SK-N-SH (cell line): ENCODE measurements at regions not wholly inside any gene's neighbourhood (a gene's known extent, or its start where the extent isn't known, plus 50 kb on each side); places are given as distances from the start of the nearest gene placed in this dataset.

Experiments used
- CTCF ChIA-PET: fragments of 300-600, 350-600 bp; formaldehyde crosslinking; extraction: SDS; loops from one replicate; lab custom pipeline; 2021; lab: Yijun Ruan, JAX
- POLR2A ChIA-PET: fragments of 350-600 bp; sonication (Branson Sonifier 250); formaldehyde crosslinking; extraction: SDS; loops from one replicate; lab custom pipeline; 2020; ENCODE audit warnings: antibody characterized with exemption, inconsistent platforms; lab: Yijun Ruan, JAX
- DNase-seq: peaks from one replicate; pipeline ENCODE4 v3.0.0; 2012
- H2AFZ ChIP-seq: fragments of 200-600 bp; sonication (generic); 2 replicates; pipeline ENCODE4 v1.8.1; 2016; ENCODE audit warnings: antibody characterized with exemption, mild to moderate bottlenecking, low read depth
- H3F3A ChIP-seq: fragments of 200-600 bp; sonication (generic); replicated peaks from 2 replicates; pipeline ENCODE3; 2016; ENCODE audit warnings: antibody characterized with exemption, mild to moderate bottlenecking; ENCODE audit not compliant: insufficient read depth
- H3K27ac ChIP-seq, 2 experiments: fragments of 200-500 bp in 1 of 2; fragments of 200-600 bp in 1 of 2; sonication (Bioruptor generic) in 1 of 2; sonication (generic), shearing (Covaris generic) in 1 of 2; 2 replicates each; pipeline versions ENCODE4 v1.5.1 to v1.6.1; 2014 to 2016; ENCODE audit warnings: low read depth in 2 of 2, inconsistent platforms in 1 of 2, low read length in 1 of 2, mild to moderate bottlenecking in 1 of 2, mixed read lengths in 1 of 2
- H3K27me3 ChIP-seq: fragments of 200-600 bp; sonication (generic), shearing (Covaris generic); 2 replicates; pipeline ENCODE4 v1.6.1; 2016; ENCODE audit warnings: mixed run types; ENCODE audit not compliant: insufficient read depth
- H3K36me3 ChIP-seq, 2 experiments: fragments of 200-500 bp in 1 of 2; fragments of 200-600 bp in 1 of 2; sonication (Bioruptor generic) in 1 of 2; sonication (generic) in 1 of 2; replicated peaks in 1 of 2; 2 replicates each; pipeline versions ENCODE3 to v1.5.1; 2014 to 2016; ENCODE audit warnings: low read length in 1 of 2, mild to moderate bottlenecking in 1 of 2; ENCODE audit not compliant: insufficient read depth in 2 of 2, control insufficient read depth in 1 of 2
- H3K4me1 ChIP-seq, 2 experiments: fragments of 200-500 bp in 1 of 2; fragments of 200-600 bp in 1 of 2; sonication (Bioruptor generic) in 1 of 2; sonication (generic), shearing (Covaris generic) in 1 of 2; 2 replicates each; pipeline versions ENCODE4 v1.5.1 to v1.6.1; 2014 to 2016; ENCODE audit warnings: low read depth in 1 of 2, low read length in 1 of 2, mixed run types in 1 of 2; ENCODE audit not compliant: insufficient read depth in 2 of 2, control insufficient read depth in 1 of 2
- H3K4me2 ChIP-seq: fragments of 200-600 bp; sonication (generic), shearing (Covaris generic); 2 replicates; pipeline ENCODE4 v1.6.1; 2017; ENCODE audit warnings: mixed run types
- H3K4me3 ChIP-seq, 2 experiments: fragments of 200-500 bp in 1 of 2; fragments of 200-600 bp in 1 of 2; sonication (Bioruptor generic) in 1 of 2; sonication (generic), shearing (Covaris generic) in 1 of 2; 2 replicates each; pipeline versions ENCODE4 v1.5.1 to v1.8.1; 2014 to 2016; ENCODE audit warnings: low read depth in 2 of 2, inconsistent platforms in 1 of 2, low read length in 1 of 2, mild to moderate bottlenecking in 1 of 2, mixed read lengths in 1 of 2, moderate library complexity in 1 of 2
- H3K79me2 ChIP-seq: fragments of 200-600 bp; sonication (generic); 2 replicates; pipeline ENCODE4 v1.8.1; 2017; ENCODE audit warnings: mild to moderate bottlenecking; ENCODE audit not compliant: insufficient read depth
- H3K9ac ChIP-seq: fragments of 200-600 bp; sonication (generic); 2 replicates; pipeline ENCODE4 v1.6.1; 2017; ENCODE audit warnings: mixed run types
- H3K9me2 ChIP-seq: fragments of 200-600 bp; sonication (generic); 2 replicates; pipeline ENCODE4 v1.6.1; 2017; ENCODE audit warnings: mixed run types
- H3K9me3 ChIP-seq: fragments of 200-600 bp; sonication (generic); 2 replicates; pipeline ENCODE4 v1.6.1; 2017; ENCODE audit warnings: mixed run types, mild to moderate bottlenecking, moderate library complexity
- H4K20me1 ChIP-seq: fragments of 200-600 bp; sonication (generic); 2 replicates; pipeline ENCODE4 v1.6.1; 2017; ENCODE audit warnings: mild to moderate bottlenecking, mixed run types; ENCODE audit not compliant: insufficient read depth
- GATA2 ChIP-seq: sonication (generic); formaldehyde crosslinking; IDR thresholded peaks from 2 replicates; pipeline ENCODE4 v1.5.0; 2020; ENCODE audit warnings: mild to moderate bottlenecking, missing genetic modification reagents
- JUND ChIP-seq: IDR thresholded peaks from 2 replicates; pipeline ENCODE4 v1.4.0; 2012
- MAX ChIP-seq: IDR thresholded peaks from 2 replicates; pipeline ENCODE4 v1.4.0; 2012; ENCODE audit warnings: low read depth
- MEF2A ChIP-seq: IDR thresholded peaks from 2 replicates; pipeline ENCODE4 v1.4.0; 2012; ENCODE audit warnings: low read depth, borderline replicate concordance
- NFIC ChIP-seq: IDR thresholded peaks from 2 replicates; pipeline ENCODE4 v1.4.0; 2012; ENCODE audit warnings: borderline replicate concordance
- POLR2AphosphoS5 ChIP-seq: IDR thresholded peaks from 2 replicates; pipeline ENCODE4 v1.6.1; 2012; ENCODE audit warnings: low read depth, low read length
- RAD21 ChIP-seq: IDR thresholded peaks from 2 replicates; pipeline ENCODE4 v1.6.1; 2012; ENCODE audit warnings: mild to moderate bottlenecking, low read length
- RCOR1 ChIP-seq: fragments of 150-350 bp; IDR thresholded peaks from 2 replicates; pipeline ENCODE4 v1.6.1; 2017; ENCODE audit warnings: antibody characterized with exemption, low read length
- REST ChIP-seq: IDR thresholded peaks from 2 replicates; pipeline ENCODE4 v1.6.1; 2012; ENCODE audit warnings: mild to moderate bottlenecking, low read depth, low read length, moderate library complexity
- RFX5 ChIP-seq: IDR thresholded peaks from 2 replicates; pipeline ENCODE4 v1.6.1; 2012; ENCODE audit warnings: mild to moderate bottlenecking, improper control_type of control experiment, low read length
- RXRA ChIP-seq: IDR thresholded peaks from 2 replicates; pipeline ENCODE4 v1.4.0; 2012; ENCODE audit warnings: low read depth, mild to moderate bottlenecking, borderline replicate concordance
- SMC3 ChIP-seq: IDR thresholded peaks from 2 replicates; pipeline ENCODE4 v1.6.1; 2012; ENCODE audit warnings: low read depth, low read length, improper control_type of control experiment
- TAF1 ChIP-seq: IDR thresholded peaks from 2 replicates; pipeline ENCODE4 v1.6.1; 2012; ENCODE audit warnings: low read depth, mild to moderate bottlenecking, low read length, moderate library complexity, borderline replicate concordance
- TEAD4 ChIP-seq: IDR thresholded peaks from 2 replicates; pipeline ENCODE4 v1.4.0; 2012; ENCODE audit warnings: mild to moderate bottlenecking, borderline replicate concordance; ENCODE audit not compliant: insufficient read depth
- USF2 ChIP-seq: fragments of 150-350 bp; IDR thresholded peaks from 2 replicates; pipeline ENCODE4 v1.6.1; 2017; ENCODE audit warnings: antibody characterized with exemption, low read length, low read depth, borderline replicate concordance
- WGBS: methylation state at CpG from one replicate; pipeline ENCODE4 v1.1.6; 2017; ENCODE audit warnings: low lambda C conversion rate; 5-methylcytosine and 5-hydroxymethylcytosine counted together
- TF ChIP-seq, protein P1 (sequence below): IDR thresholded peaks from 2 replicates; pipeline ENCODE4 v1.4.0; 2012; ENCODE audit warnings: low read depth, borderline replicate concordance
- TF ChIP-seq, protein P2 (sequence below): IDR thresholded peaks from 2 replicates; pipeline ENCODE4; 2012

- DNase-seq = no peak
- Histone ChIP-seq H3K9me2 (no peaks in the 10 kb centered on the region), H3K4me3 (no peak overlapping the region), H3K9me3 (no peaks in the 10 kb centered on the region), H3F3A (no peaks in the 10 kb centered on the region), H3K27ac (no peak overlapping the region), H3K27me3 (no peaks in the 10 kb centered on the region), H4K20me1 (no peaks in the 10 kb centered on the region), H3K36me3 (no peaks in the 10 kb centered on the region), H3K4me2 (no peak overlapping the region), H2AFZ (no peak overlapping the region), H3K9ac (no peak overlapping the region), H3K79me2 (no peaks in the 10 kb centered on the region), H3K4me1 (peaks cover 0 to 5% of the 10 kb centered on the region in 2 experiments; a peak in 2 of 4 replicates)
- ChIA-PET POLR2A (no interaction called here), CTCF (no interaction called here)
- WGBS = 45% methylated on average over 7 of the region's 7 CpGs
- TF ChIP-seq POLR2AphosphoS5 (no peak), REST (no peak), JUND (no peak), RCOR1 (no peak), NFIC (no peak), TEAD4 (no peak)
- TF ChIP-seq, protein P1, sequence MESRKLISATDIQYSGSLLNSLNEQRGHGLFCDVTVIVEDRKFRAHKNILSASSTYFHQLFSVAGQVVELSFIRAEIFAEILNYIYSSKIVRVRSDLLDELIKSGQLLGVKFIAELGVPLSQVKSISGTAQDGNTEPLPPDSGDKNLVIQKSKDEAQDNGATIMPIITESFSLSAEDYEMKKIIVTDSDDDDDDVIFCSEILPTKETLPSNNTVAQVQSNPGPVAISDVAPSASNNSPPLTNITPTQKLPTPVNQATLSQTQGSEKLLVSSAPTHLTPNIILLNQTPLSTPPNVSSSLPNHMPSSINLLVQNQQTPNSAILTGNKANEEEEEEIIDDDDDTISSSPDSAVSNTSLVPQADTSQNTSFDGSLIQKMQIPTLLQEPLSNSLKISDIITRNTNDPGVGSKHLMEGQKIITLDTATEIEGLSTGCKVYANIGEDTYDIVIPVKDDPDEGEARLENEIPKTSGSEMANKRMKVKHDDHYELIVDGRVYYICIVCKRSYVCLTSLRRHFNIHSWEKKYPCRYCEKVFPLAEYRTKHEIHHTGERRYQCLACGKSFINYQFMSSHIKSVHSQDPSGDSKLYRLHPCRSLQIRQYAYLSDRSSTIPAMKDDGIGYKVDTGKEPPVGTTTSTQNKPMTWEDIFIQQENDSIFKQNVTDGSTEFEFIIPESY = no peak
Observed at GRCh38 chr9:117970276-117971050, 266.3 kb downstream of the TLR4 start.

GRCh38 chr9:117974108-117974507 lies 269.9 kb downstream of the TLR4 start:
- Histone ChIP-seq H3K36me3 (no peaks in the 10 kb centered on the region), H3K9me3 (no peaks in the 10 kb centered on the region), H3K4me3 (no peak overlapping the region), H3K27ac (no peak overlapping the region), H3K27me3 (no peaks in the 10 kb centered on the region), H3K79me2 (no peaks in the 10 kb centered on the region), H3K9ac (no peak overlapping the region), H4K20me1 (no peaks in the 10 kb centered on the region), H3K9me2 (no peaks in the 10 kb centered on the region), H3K4me1 (no peaks in the 10 kb centered on the region), H3K4me2 (no peak overlapping the region), H3F3A (no peaks in the 10 kb centered on the region), H2AFZ (no peak overlapping the region)
- no peak for DNase-seq
- CTCF ChIA-PET = no interaction called here
- WGBS = 8% methylated on average over 3 of the region's 3 CpGs
- POLR2A ChIA-PET = no interaction called here
- TF ChIP-seq GATA2 (CRISPR knock-in tag) (no peak), RAD21 (no peak), NFIC (no peak), MAX (no peak), USF2 (no peak), MEF2A (no peak), TAF1 (no peak), RFX5 (no peak), RXRA (no peak), JUND (no peak), SMC3 (no peak)
- TF ChIP-seq, protein P1 = no peak
- TF ChIP-seq, protein P2, sequence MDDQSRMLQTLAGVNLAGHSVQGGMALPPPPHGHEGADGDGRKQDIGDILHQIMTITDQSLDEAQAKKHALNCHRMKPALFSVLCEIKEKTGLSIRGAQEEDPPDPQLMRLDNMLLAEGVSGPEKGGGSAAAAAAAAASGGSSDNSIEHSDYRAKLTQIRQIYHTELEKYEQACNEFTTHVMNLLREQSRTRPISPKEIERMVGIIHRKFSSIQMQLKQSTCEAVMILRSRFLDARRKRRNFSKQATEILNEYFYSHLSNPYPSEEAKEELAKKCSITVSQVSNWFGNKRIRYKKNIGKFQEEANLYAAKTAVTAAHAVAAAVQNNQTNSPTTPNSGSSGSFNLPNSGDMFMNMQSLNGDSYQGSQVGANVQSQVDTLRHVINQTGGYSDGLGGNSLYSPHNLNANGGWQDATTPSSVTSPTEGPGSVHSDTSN = no peak
